Urothelium cell line (cell line): ENCODE measurements at regions not wholly inside any gene's neighbourhood (a gene's known extent, or its start where the extent isn't known, plus 50 kb on each side); places are given as distances from the start of the nearest gene placed in this dataset.

ENCODE experiments used
- DNase-seq: peaks from one replicate; pipeline ENCODE4 v3.0.0; 2011; ENCODE audit warnings: low spot score, mixed read lengths
- FAIRE-seq: peaks from 2 replicates; lab custom pipeline; 2011; peaks lifted over from hg19 to GRCh38; lab: Jason Lieb, UNC

DNA sequence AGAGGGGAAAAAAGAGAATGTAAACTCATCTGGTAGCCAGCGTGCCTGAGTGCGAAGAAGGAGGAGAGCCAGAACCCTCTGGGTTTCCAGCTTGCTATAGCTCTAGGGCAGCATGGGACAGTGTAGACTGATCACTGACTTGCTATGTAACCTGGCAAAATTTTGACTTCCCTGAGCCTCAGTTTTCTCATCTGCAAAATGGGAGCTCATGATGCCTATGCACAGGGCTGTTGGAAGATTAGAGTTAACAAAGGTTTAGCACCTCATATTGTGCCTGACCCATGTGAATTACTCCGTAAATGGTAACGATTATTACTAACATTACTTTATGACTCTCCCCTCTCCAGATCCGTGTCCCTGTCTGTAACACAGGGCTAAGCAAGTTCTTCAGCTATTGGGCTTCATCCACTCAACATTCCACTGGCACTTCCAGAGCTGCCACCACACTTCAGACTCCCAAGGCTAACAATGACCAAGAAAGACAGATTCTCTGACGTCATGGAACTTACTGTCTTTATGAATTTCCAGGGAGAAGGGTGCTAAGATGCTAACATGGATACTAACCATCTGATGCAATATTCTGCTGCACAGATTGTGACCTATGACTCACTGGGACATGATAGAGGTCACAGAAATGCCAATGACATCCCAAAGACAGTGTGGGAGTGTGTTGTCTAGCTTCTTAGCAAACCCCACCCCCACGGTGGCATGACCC lies 195.2 kb downstream of the TRIM29 start:
- no peak for FAIRE-seq
- no peak for DNase-seq

DNA sequence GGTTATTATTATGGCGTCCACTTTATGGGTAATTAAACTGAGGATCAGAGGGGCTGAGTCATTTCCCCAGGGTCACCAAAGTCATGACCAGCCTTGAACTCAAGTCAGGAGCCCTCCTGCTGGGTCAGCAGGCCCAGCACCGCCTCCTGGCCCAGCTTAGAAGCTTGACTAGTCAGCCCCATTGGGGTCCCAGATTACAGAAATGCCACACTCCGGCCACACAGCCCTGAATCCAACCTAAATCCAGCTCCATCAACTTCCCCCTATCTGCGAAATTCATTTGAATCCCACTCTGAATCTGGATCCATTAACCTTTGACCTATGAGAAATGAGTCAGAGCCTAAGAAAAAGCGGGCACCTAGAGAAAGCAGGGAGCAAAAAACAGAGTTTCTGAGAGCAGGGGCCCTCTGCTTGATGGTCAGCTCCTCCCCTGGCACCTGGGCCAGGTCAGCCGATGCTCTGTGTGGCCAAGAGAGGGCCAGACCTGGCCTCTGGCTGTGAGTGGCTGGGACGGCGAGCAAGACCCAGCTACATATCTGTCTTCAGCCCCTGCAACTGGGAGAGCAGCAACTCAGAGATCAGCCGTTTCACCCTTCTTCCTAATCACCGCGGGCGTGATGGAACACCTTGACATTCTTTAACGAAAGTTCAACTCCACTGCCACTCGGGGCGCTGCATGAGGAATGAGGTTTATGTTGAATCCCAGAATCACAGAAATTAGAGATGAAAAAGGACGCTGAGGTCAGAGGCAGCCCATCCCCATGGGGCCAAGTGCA lies 196.1 kb downstream of the TRIM29 start:
- FAIRE-seq: no peak

DNA sequence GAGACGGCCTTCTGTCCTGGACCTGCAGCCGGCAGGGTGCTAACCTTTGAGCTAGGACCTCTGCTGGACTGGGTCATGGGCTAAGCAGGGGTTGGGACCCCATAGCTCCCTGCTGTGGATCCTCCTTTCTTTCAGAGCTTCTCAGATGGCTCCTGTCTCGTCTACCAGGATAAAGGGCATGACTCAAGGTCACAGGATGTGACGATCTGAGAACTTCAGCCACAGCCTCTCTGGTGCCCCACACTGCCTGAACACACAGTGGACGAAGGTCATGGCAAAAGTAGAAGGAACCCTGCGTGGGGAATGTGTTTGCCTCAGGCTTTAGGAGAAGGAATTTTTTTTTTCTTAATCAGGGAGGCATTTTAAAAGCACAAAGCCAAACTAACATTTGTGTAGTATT lies 196.7 kb downstream of the TRIM29 start:
- FAIRE-seq (no peak), DNase-seq (no peak)

More for the DNA sequence above, 196.1 kb downstream of the TRIM29 start:
- DNase-seq: no peak

DNA sequence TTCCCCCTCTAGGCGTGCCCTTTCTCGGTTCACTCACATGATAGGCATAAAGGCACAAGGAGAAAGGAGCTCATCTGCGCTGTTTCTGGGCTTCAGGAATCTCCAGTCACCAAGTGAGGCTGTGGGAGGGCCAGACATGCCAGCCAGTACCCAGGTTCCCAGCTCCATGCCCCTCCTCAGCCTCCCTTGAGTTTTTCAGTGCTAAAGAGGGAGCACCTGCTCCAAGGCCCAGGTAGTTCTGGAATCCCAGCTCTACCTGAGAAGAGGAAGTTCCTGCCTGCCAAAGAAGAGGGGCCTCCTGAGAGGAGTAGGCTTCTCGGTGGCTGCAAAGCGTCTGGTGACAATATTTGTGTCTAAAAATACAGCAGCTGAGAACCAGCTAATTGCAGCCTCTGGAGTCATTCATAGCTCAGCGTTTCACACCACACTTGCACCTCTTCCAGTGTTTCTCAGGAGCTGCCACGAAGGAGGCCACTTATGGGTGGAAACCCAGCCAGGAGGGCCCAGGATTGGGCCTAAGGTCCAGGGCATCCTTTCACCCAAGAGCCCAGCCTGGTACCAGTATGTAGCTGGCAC lies 197.4 kb downstream of the TRIM29 start:
- no peak for DNase-seq
- no peak for FAIRE-seq

DNA sequence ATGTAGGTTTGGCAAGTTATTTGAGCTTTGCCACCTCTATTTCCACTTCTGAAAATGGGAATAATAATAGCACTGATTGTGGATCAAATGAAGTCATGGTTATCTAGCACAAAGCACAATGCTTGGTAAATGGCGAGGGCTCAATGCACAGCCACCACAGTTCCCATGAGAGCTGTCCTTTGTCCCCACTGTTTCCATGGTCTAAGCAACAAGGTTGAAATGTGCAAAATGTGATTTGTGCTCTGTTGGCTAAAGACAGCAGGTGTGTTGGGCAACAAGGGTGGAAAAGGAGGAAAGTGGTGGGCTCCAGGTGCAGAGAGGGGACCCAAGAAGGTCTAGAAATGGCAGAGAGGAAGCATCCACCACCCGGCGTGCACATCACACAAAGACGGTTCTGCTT lies 200.5 kb downstream of the TRIM29 start:
- FAIRE-seq: no peak
- no peak for DNase-seq

DNA sequence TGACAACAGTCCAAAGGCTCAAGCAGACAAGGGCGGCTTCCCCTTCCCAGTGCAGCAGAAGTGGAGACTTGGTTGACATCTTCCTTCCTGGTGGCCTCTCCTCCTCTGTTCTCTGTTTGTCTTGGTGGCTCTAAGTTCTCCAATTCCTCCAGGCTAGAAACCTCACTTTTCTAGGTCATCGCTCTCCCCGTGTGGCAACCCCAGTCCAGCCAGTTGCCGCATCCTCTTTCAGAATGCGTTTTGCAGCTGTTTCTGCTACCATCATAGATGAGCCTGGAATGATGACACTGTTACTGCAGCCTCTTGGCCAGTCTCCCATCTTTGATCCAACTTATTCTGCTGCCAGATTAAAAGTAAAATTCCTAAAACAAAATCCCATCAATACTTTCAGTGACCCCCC lies 201.5 kb downstream of the TRIM29 start:
- DNase-seq (no peak), FAIRE-seq (no peak)

DNA sequence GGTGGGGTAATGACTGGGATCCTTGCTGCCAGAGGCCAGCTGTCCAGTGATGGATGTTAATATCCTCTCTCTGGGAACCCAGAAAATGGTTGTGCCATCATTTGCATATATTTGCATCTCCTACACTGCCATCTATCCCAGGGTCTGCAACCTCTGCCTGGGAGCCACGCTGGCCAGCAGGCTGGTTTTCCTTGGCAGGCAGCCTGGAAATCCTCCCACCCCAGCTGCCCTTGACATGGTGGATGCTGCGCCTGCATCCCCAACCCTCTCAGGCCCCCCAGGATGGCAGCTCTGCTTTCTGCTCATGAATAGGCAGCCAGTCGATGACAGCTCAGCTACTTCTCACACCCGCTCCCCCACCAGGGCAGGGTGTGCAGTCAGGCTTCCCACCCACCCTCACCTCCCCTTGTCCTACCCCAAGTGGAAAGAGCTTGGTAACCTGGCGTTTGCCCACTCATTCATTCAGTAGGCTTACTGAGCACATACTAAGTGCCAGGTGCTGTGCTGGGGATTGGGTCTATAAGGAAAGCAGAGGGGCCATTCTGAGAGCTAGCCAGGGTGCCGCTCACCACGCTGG lies 202.5 kb downstream of the TRIM29 start:
- DNase-seq (no peak), FAIRE-seq (no peak)

DNA sequence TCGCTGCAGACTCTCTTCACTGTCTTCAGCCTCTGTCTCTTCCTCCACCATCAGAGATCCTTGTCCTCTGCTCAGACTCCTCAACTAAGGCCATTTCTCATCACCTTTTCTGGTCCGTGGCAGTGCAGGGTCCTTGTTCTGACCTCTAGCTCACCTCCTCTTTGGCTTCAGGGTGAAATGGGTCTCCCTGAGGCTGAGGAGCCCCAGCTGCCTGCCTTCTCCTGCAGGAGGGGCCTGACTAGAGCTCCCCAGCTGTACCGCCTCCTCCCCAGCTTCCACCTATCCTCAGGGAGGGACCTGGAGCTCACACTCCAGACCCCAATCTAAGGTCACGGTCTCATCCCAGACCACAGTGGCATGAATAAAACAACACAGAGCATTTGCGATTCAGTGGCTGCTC lies 203.0 kb downstream of the TRIM29 start:
- DNase-seq (no peak), FAIRE-seq (no peak)

DNA sequence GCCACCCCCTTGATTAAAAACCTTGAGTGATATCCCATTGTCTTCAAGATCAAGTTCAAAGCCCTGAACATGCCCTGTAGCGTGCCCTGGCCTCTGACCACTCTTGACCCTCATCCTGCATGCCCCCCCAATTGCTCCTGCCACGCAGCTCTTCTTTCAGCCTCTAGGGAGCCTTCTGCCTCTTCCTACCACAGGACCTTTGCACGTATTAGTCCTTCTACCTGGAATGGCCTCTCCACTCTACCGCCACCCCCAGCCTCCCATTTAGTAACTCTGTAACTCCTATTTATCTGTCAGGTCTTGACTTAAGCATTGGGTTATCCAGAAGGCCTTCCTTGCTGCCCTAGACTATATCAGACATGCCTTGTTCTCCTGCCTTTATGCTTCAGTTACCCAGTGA lies 203.6 kb downstream of the TRIM29 start:
- FAIRE-seq (no peak), DNase-seq (no peak)

DNA sequence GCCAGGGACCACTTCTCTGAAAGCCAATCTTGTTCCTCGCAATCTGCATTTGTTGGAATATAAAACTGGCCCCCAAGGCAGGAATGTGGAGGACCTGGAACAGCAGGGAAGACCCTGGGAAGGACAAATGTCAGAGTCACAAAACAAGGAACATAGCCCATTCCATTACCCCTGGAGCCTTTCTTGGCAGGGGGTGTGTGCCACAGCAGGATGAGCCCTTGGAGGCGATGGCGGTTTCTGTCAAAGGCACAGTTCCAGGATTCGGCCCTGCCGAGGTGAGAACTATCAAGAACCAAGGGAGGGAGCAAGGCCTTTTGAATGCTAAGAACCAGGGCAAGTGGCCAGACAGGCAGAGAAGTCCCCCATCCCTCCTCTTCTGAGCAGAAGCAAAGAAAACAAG lies 204.3 kb downstream of the TRIM29 start:
- DNase-seq (no peak), FAIRE-seq (no peak)

DNA sequence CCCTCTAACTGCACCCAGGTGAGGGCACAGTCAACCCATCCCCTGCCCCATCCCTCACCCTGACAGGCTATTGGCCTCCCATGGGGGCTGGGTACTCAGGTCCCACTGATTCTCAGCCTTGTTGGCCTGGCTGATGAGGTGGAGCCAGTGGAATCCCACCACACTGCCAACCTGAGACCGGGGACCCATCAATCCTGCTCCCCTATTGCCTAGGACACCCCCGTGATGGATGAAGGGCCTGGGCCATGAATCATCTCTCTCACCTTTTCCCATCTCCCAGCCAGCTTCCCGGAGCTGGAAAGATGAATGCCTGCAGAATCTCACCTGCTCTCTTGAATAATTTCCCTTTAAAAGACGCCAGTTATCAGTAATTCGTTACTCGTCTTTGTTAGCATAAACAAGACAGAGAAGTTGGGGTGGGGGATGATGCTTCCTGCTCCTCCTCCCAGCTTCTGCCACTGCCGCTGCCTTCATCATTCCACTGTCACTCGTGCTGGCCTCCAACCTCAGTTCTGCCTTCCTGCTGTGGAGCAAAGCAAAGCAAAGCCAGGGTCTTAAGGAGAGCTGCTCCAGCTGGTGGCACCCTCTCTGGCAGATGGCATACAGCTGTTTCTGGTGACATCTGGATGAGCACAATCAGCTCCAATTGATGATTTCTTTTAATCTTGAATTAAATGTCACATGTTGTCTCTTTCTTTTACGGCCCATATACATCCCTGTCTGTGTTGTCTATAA lies 204.0 kb upstream of the NECTIN1 start:
- DNase-seq: no peak
- FAIRE-seq: no peak

DNA sequence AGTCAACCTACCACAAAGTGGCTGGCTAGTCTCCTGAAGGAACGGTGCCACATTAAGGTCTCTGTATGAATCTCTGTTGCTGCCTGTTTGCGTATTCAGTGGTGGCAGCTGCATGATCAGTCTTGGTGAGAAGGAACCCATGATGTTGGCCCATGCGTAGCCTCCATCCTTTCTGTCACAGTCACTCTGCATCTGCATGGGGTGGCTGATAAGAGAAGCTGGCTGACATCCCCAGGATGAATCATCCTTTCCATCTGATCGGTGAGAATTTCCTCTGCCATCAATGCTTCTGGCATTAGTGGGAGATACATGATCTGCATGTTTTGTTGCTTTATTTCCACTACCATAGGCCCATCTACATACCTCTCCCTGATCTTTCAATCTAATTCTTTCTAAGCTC lies 199.0 kb upstream of the NECTIN1 start:
- DNase-seq (no peak), FAIRE-seq (no peak)

DNA sequence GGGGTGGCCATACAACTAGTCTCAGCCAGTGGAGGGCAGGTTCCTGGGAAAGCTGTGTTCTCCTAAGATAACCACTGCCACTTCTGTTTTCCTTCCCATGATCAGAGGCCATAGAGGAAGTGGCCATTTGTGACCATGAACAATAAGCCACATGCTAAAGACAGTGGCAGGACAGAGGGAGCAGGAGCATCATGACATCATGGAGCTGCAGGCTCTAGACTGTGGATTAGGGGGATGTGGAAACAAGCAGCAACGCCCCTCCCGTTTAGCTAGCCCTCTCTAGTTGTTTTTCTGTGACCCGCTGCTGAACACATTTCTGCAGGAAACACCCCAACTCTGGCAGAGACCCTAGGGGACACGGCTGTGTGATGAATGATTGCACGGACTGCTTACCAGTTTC lies 195.0 kb upstream of the NECTIN1 start:
- no peak for FAIRE-seq

DNA sequence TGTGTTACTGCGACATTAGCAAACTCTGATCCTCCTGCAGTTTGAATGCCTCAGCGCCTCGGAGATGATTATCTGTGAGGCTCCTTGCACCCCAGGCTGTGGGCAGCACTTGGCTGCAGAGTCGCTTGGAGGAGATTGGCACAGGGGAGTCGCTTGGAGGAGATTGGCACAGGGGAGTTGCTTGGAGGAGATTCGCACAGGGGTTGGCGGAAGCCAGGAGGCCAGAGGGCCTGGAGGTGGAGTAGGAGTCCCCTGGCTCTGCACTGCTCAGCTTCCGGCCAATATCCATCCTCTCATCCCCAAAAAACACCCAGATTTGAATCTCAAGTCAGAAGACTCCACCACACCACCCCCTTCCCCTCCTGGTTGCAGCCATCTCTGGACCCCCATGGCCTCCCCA lies 192.6 kb upstream of the NECTIN1 start:
- no peak for DNase-seq
- no peak for FAIRE-seq

More for the DNA sequence above, 195.0 kb upstream of the NECTIN1 start:
- no peak for DNase-seq

DNA sequence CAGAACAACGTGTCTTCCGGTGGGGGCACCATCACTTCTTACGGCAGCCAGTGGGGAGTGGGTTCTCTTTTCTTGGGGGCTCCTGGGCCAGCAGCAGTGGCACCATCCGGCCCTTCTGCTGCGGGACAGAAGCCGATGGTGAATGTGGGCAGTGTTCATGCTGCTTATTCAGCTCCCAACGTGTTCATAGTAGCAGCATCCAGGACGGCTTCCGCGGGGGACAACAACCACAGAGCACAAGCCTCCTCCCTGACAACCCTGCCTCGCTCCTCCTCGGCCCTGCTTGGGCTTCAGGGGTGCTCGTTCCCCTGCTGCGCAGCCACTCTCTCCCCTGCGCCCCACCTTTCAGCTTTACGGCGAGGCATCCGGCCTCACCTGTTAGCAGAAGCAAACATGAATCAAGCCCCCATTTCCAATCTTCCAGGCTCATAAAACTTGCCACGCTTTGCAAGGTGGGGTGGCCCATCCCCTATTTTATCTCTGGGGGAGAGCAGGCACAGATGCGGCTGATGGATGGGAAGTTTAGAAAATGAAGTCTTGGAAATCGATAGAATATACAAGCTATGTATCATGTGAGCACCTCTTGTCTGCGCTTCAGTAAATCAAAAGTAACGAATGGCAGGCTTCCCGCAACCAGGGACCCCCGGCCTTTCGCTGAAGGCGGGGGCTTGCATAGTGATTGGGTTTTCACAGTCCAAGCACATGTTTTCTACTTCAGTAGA lies 191.8 kb upstream of the NECTIN1 start:
- no peak for DNase-seq
- no peak for FAIRE-seq

DNA sequence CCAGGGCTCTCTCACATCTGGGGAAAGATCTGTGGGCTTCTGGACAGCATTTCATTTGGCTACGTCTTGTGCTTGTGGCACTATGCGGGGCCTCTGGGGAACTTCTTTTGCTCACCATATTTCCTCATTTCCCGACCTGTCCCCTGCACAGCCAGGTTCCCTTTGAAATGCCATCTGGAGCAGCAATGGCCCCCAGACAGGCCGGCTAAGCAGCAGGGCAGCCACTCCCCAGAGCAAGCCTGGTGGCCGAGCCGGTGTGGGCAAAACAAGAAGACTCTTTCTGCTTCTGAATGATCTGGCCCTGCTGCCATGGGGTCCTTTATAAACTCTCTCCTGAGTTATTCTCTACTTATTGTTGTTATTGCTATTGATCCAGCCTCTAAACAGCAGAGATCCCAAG lies 190.7 kb upstream of the NECTIN1 start:
- DNase-seq: no peak
- FAIRE-seq: no peak

DNA sequence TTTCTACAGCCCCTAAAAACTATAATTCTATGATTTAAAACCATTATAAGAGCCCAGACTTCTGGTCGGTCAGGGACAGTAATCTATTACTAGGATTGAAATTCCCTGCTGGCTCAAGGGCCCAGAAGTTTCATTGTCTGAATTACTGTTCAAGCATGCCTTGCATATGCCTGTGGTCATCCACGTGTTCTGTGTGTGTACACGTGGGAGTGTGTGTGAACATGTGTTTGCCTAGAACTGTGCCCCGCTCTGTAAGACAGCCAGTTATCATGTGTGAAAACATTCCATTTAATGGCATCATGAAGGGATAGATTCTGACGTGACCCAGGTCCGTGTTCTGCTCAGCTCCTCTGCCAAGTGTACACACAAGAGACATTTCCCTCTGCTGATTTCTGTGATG lies 189.3 kb upstream of the NECTIN1 start:
- no peak for FAIRE-seq
- DNase-seq: no peak

DNA sequence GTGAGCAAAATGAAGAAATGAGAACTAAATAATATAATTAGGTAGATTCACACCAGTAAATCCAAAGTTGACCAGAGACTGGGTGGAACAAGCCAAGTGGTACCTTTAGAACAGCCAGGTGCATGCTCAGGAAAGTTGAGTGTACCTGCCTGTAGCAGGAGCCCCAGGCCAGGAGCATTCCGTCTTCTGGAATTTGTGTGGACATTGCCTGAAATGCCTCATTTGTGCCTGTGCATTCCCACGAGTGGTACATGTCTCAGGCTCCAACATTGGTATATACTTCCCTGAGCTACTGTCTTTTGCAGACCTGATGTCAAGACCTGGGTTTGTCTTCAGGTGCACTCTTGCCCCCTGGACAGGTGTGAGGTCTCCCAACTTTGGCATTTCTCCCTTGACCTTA lies 187.6 kb upstream of the NECTIN1 start:
- FAIRE-seq: no peak
- DNase-seq: no peak

DNA sequence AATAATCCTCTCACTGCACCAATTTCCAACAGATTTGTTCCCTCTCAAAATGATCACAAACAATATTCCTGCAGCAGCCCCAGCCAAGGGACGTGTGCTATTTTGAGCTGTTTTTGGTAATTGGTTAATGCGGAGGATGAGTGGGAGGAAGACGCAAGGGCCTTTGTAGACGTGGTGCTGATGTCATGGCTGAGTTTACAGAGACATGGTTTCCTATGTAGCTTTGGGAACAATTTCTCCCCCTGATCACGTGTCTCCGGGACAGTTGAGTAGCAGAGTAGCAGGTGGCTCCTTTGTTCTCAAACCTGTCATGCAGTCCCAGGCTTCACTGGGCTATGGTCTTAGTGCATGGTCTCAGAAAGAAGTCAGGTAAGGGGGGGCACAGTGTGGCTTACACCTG lies 183.2 kb upstream of the NECTIN1 start:
- DNase-seq (no peak), FAIRE-seq (no peak)

DNA sequence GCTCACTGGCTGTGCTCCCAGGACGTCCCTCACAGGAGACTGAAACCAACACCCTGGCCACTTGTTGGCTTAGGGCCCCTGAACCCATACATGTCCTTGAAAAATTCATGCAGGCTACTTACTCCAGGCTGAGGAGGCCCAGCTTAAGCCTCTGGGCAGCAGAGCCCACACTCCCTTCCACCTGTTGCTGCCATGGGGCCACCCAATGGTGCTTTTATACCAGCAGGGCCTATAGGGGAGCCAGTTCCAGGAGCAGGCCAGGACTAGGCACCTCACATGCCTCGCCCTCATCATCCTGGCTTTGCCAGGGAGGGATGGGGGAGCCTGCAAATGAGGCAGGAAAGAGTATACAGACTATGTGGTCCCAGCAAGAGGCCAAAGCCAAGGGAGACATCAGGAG lies 181.7 kb upstream of the NECTIN1 start:
- FAIRE-seq (no peak), DNase-seq (no peak)

DNA sequence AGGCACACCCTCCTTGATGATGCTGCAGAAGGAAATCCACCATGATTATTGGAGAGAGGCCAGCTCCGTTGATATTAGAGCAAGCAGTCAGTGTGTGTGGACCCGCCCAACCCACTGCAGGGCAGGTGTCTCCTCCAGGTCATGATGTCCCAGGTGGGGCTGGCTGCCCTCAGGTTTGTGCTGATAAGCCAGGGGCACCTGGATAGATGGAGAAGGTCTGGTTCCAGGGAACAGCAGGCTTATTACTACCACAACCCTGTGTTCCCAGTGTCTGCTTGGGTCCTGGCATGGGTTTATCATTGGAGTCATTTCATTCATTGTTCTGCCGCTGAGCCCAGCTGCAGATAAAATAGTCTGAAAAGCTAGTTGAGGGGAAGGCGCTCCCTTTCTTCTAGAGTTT lies 181.1 kb upstream of the NECTIN1 start:
- FAIRE-seq (no peak), DNase-seq (no peak)
